A673 (cell line): ENCODE measurements at regions not wholly inside any gene's neighbourhood (a gene's known extent, or its start where the extent isn't known, plus 50 kb on each side); places are given as distances from the start of the nearest gene placed in this dataset.

Experiments used
- EZH2 ChIP-seq: fragments of 200-600 bp; sonication (generic); IDR thresholded peaks from 2 replicates; pipeline ENCODE4 v1.6.1; 2017; ENCODE audit warnings: borderline replicate concordance, low read depth, mild to moderate bottlenecking, mixed read lengths, antibody characterized with exemption, low read length; ENCODE audit not compliant: poor library complexity, severe bottlenecking
- TF ChIP-seq, protein P1 (sequence below): fragments of 300-800, 200-600 bp; sonication (generic); conservative IDR thresholded peaks from 2 replicates; pipeline ENCODE4 v1.5.1; 2017; ENCODE audit warnings: low read depth, mild to moderate bottlenecking, antibody characterized with exemption, low read length, moderate library complexity, mixed read lengths

- TF ChIP-seq, protein P1, sequence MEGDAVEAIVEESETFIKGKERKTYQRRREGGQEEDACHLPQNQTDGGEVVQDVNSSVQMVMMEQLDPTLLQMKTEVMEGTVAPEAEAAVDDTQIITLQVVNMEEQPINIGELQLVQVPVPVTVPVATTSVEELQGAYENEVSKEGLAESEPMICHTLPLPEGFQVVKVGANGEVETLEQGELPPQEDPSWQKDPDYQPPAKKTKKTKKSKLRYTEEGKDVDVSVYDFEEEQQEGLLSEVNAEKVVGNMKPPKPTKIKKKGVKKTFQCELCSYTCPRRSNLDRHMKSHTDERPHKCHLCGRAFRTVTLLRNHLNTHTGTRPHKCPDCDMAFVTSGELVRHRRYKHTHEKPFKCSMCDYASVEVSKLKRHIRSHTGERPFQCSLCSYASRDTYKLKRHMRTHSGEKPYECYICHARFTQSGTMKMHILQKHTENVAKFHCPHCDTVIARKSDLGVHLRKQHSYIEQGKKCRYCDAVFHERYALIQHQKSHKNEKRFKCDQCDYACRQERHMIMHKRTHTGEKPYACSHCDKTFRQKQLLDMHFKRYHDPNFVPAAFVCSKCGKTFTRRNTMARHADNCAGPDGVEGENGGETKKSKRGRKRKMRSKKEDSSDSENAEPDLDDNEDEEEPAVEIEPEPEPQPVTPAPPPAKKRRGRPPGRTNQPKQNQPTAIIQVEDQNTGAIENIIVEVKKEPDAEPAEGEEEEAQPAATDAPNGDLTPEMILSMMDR, result no peak
- no peak for TF ChIP-seq EZH2
These were observed 74.5 kb upstream of the VKORC1L1 start for GRCh38 chr7:65798111-65799075.
